Choroid plexus epithelial cell (primary cell): ENCODE measurements at regions not wholly inside any gene's neighbourhood (a gene's known extent, or its start where the extent isn't known, plus 50 kb on each side); places are given as distances from the start of the nearest gene placed in this dataset.

Source experiments
- DNase-seq: peaks from one replicate; pipeline ENCODE4 v3.0.0-alpha.2; 2010; ENCODE audit warnings: low read depth
- H3K4me3 ChIP-seq: 2 replicates; pipeline ENCODE4 v1.5.1; 2011; ENCODE audit warnings: low read depth, mild to moderate bottlenecking, control low read depth, low read length, moderate library complexity
- CTCF ChIP-seq: conservative IDR thresholded peaks from 2 replicates; pipeline ENCODE4 v1.5.1; 2011; ENCODE audit warnings: low read depth, mild to moderate bottlenecking, control low read depth, inconsistent platforms, low read length, moderate library complexity

GRCh38 chr11:69348414-69349235 lies 54.7 kb downstream of the MYEOV start:
- no peak for TF ChIP-seq CTCF
- no peak overlapping the region for H3K4me3 ChIP-seq
- no peak for DNase-seq

GRCh38 chr11:69350040-69350439 lies 56.1 kb downstream of the MYEOV start:
- no peak for DNase-seq
- no peak for TF ChIP-seq CTCF
- H3K4me3 ChIP-seq = no peak overlapping the region

- no peak overlapping the region for H3K4me3 ChIP-seq
- no peak for TF ChIP-seq CTCF
- no peak for DNase-seq
These were observed 56.6 kb downstream of the MYEOV start for GRCh38 chr11:69350596-69350995.

- peak; percentile 76 for DNase-seq
- no peak for TF ChIP-seq CTCF
- H3K4me3 ChIP-seq = no peak overlapping the region
These were observed 57.5 kb downstream of the MYEOV start for GRCh38 chr11:69351460-69351859.

GRCh38 chr11:69352166-69352565 lies 58.2 kb downstream of the MYEOV start:
- H3K4me3 ChIP-seq = no peak overlapping the region
- no peak for DNase-seq
- TF ChIP-seq CTCF = no peak

- no peak overlapping the region for H3K4me3 ChIP-seq
- TF ChIP-seq CTCF = no peak
- DNase-seq = peak; percentile 94
These were observed 58.9 kb downstream of the MYEOV start for GRCh38 chr11:69352715-69353319.
